Liver (tissue), 3 donors: ENCODE measurements at regions not wholly inside any gene's neighbourhood (a gene's known extent, or its start where the extent isn't known, plus 50 kb on each side); places are given as distances from the start of the nearest gene placed in this dataset.

Source experiments
- ATF3 ChIP-seq: IDR thresholded peaks from 2 replicates; pipeline ENCODE4 v1.6.1; 2016; ENCODE audit warnings: antibody characterized with exemption
- MAX ChIP-seq: IDR thresholded peaks from 2 replicates; pipeline ENCODE4 v1.6.1; 2016; ENCODE audit warnings: antibody characterized with exemption
- REST ChIP-seq: IDR thresholded peaks from 2 replicates; pipeline ENCODE4 v1.6.1; 2016; ENCODE audit warnings: antibody characterized with exemption, mild to moderate bottlenecking
- TF ChIP-seq, protein P1 (sequence below): fragments of 150-350 bp; IDR thresholded peaks from 2 replicates; pipeline ENCODE4 v1.5.1; 2017; ENCODE audit warnings: improper control_type of control experiment, low read depth, low read length; ENCODE audit not compliant: missing input control
- donor health status: healthy.
- donor health status: healthy.

DNA sequence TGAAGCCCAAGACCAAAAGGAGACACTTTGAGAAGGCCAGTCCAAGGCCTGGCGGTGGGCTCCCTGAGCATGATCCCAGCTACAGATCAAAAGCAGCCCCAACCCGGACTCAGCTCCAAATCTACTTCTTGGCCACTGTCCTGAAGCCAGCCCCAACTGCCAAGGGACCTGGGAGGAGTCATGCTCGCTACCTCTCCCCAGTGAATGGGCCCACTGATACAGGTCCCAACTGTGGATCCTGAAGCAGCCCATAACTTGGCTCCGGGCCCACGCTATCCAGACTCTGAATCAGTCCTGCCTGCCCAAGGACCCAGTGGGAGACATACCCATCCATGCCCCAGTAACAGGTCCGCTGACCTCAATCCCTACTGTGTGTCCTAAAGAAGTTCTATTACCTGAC is 1545.3 kb upstream of the C9orf72 start:
- TF ChIP-seq, protein P1, sequence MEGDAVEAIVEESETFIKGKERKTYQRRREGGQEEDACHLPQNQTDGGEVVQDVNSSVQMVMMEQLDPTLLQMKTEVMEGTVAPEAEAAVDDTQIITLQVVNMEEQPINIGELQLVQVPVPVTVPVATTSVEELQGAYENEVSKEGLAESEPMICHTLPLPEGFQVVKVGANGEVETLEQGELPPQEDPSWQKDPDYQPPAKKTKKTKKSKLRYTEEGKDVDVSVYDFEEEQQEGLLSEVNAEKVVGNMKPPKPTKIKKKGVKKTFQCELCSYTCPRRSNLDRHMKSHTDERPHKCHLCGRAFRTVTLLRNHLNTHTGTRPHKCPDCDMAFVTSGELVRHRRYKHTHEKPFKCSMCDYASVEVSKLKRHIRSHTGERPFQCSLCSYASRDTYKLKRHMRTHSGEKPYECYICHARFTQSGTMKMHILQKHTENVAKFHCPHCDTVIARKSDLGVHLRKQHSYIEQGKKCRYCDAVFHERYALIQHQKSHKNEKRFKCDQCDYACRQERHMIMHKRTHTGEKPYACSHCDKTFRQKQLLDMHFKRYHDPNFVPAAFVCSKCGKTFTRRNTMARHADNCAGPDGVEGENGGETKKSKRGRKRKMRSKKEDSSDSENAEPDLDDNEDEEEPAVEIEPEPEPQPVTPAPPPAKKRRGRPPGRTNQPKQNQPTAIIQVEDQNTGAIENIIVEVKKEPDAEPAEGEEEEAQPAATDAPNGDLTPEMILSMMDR, result no peak
- no peak for TF ChIP-seq ATF3
- TF ChIP-seq REST, result no peak
- TF ChIP-seq MAX, result no peak
